MCF 10A (cell line): ENCODE measurements at regions not wholly inside any gene's neighbourhood (a gene's known extent, or its start where the extent isn't known, plus 50 kb on each side); places are given as distances from the start of the nearest gene placed in this dataset.

Experiments
- BruUV-seq: library from RNA; stranded (reverse); fragments of 400-500 nt; replicated peaks from 2 replicates; lab custom pipeline; 2021; lab: Mats Ljungman, UMichigan
- CTCF ChIA-PET: fragments of 300-600 bp; sonication (Branson Sonifier 250); formaldehyde crosslinking; extraction: SDS; loops from one replicate; lab custom pipeline; 2021; ENCODE audit warnings: antibody characterized with exemption, inconsistent platforms; lab: Yijun Ruan, JAX
- POLR2A ChIA-PET: fragments of 300-600, 350-650 bp; sonication (Branson Sonifier 250); formaldehyde crosslinking; extraction: SDS; loops from one replicate; lab custom pipeline; 2020; ENCODE audit warnings: antibody characterized with exemption, inconsistent platforms; lab: Yijun Ruan, JAX
- DNase-seq: peaks from one replicate; pipeline ENCODE4 v3.0.0-alpha.2; 2018; ENCODE audit not compliant: unreplicated experiment
- H3K27ac Mint-ChIP-seq: one replicate; pipeline ENCODE4 v1.8.0; 2022; ENCODE audit warnings: mild to moderate bottlenecking, low read depth, mixed read lengths; ENCODE audit not compliant: unreplicated experiment
- H3K27me3 Mint-ChIP-seq: one replicate; pipeline ENCODE4 v1.8.0; 2022; ENCODE audit warnings: mixed read lengths; ENCODE audit not compliant: insufficient read depth, unreplicated experiment
- H3K36me3 Mint-ChIP-seq: one replicate; pipeline ENCODE4 v1.8.0; 2022; ENCODE audit warnings: mild to moderate bottlenecking, moderate library complexity, mixed read lengths; ENCODE audit not compliant: insufficient read depth, unreplicated experiment
- H3K4me1 Mint-ChIP-seq: one replicate; pipeline ENCODE4 v1.8.0; 2022; ENCODE audit warnings: mixed read lengths; ENCODE audit not compliant: insufficient read depth, unreplicated experiment
- H3K4me3 Mint-ChIP-seq: one replicate; pipeline ENCODE4 v1.8.0; 2022; ENCODE audit warnings: mild to moderate bottlenecking, moderate library complexity, mixed read lengths; ENCODE audit not compliant: unreplicated experiment
- H3K9me3 Mint-ChIP-seq: one replicate; pipeline ENCODE4 v1.8.0; 2022; ENCODE audit warnings: mixed read lengths; ENCODE audit not compliant: unreplicated experiment
- intact Hi-C: fragments of 100-400 bp; cut with micrococcal nuclease; formaldehyde crosslinking; loops from 2 replicates; pipeline ENCODE4 v1.14.1; 2022
- TF ChIP-seq, protein P1 (sequence below): fragments of 200-600 bp; IDR thresholded peaks from one replicate; pipeline ENCODE4 v1.8.0; 2022; ENCODE audit warnings: antibody characterized with exemption, mild to moderate bottlenecking; ENCODE audit not compliant: unreplicated experiment

DNA sequence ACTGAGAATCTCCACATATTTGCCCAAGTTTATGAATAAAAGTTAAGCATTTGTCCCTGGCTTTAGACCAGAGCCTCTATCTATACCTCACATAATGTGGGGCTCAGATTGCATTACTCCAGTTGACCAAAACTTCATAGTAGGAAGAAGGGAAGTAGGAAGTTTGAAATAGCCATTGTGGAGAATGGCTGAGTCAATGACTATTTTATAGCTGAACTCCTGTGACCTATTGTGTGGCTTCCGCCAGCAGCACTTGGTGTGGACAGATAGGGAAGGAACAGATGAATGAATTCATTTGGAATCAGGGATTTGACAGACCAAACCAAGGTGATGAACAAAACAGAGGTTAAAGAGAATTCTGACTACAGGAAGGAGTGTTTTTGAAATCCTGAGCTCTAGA, 92.9 kb upstream of the LPAR1 start:
- H3K4me1 Mint-ChIP-seq: no peaks in the 10 kb centered on the region
- no TSS peak for BruUV-seq
- H3K4me3 Mint-ChIP-seq: no peak overlapping the region
- H3K27me3 Mint-ChIP-seq: no peaks in the 10 kb centered on the region
- H3K9me3 Mint-ChIP-seq: peaks cover 26% of the 10 kb centered on the region
- CTCF ChIA-PET: no interaction called here
- TF ChIP-seq, protein P1, sequence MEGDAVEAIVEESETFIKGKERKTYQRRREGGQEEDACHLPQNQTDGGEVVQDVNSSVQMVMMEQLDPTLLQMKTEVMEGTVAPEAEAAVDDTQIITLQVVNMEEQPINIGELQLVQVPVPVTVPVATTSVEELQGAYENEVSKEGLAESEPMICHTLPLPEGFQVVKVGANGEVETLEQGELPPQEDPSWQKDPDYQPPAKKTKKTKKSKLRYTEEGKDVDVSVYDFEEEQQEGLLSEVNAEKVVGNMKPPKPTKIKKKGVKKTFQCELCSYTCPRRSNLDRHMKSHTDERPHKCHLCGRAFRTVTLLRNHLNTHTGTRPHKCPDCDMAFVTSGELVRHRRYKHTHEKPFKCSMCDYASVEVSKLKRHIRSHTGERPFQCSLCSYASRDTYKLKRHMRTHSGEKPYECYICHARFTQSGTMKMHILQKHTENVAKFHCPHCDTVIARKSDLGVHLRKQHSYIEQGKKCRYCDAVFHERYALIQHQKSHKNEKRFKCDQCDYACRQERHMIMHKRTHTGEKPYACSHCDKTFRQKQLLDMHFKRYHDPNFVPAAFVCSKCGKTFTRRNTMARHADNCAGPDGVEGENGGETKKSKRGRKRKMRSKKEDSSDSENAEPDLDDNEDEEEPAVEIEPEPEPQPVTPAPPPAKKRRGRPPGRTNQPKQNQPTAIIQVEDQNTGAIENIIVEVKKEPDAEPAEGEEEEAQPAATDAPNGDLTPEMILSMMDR: no peak
- H3K36me3 Mint-ChIP-seq: no peaks in the 10 kb centered on the region
- no peak for DNase-seq
- POLR2A ChIA-PET: interaction anchor here (1.0 kb wide), 1 partner anchor 24 kb away, joined by 3 read pairs; no protein-coding TSS in a partner anchor
- intact Hi-C loops: no loop called here
- no peak overlapping the region for H3K27ac Mint-ChIP-seq

DNA sequence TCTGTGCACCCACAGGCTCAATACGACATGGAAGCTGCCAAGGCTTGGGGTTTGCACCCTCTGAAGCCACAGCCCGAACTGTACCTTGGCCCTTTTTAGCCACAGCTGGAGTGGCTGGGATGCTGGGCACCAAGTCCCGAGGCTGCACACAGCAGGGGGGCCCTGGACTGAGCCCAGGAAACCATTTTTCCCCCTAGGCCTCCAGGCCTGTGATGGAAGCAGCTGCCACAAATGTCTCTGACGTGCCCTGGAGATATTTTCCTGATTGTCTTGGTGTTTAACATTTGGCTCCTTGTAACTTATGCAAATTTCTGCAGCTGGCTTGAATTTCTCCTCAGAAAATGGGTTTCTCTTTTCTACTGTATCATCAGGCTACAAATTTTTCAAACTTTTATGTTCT, 82.3 kb upstream of the LPAR1 start:
- Mint-ChIP-seq H3K27me3 (no peaks in the 10 kb centered on the region), H3K4me1 (no peaks in the 10 kb centered on the region), H3K9me3 (peaks cover 6% of the 10 kb centered on the region), H3K4me3 (no peak overlapping the region), H3K36me3 (no peaks in the 10 kb centered on the region), H3K27ac (no peak overlapping the region)
- intact Hi-C loops: no loop called here
- ChIA-PET CTCF (no interaction called here), POLR2A (interaction anchor here (0.6 to 1.2 kb wide), 2 partner anchors 9 to 161 kb away, joined by 3 to 5 read pairs; no protein-coding TSS in a partner anchor)
- TF ChIP-seq, protein P1: no peak
- DNase-seq: no peak
- BruUV-seq: no TSS peak

DNA sequence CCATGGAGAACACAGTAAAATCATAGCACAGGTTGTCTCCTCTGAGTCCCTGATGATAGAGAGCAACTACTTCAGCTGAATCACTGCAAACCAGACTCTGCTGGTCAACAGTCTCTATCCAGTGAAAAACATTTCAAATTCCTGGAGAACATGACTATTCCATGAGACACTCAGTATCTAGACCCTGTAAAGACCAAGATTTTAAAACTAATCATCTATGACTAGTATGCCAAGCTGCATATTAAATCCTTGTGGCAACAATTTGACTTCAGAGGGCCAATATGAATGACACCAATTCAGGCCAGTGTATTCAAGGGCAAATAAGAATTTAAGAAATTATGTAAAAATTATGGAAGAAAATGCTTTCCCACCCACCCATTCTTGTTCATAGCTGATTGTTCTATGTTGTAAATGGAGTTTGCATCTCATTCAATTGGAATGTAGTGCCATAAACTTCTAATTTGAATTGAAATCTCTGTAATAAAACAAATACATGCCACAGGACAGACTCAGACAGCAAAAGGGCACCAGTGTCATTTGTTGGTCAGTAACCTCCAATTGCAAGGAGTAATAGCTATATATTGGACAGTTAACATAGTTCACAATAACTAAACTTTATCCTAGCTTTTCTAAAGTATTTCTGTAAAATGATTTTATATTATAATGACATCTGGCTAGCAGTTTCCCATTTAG, 80.1 kb upstream of the LPAR1 start:
- H3K27ac Mint-ChIP-seq: no peak overlapping the region
- H3K4me1 Mint-ChIP-seq: no peaks in the 10 kb centered on the region
- TF ChIP-seq, protein P1: no peak
- CTCF ChIA-PET: interaction anchor here (1.2 kb wide), 1 partner anchor 15 kb away, joined by 3 read pairs; no protein-coding TSS in a partner anchor
- no peak for DNase-seq
- BruUV-seq: no TSS peak
- POLR2A ChIA-PET: no interaction called here
- H3K27me3 Mint-ChIP-seq: no peaks in the 10 kb centered on the region
- intact Hi-C loops: no loop called here
- no peaks in the 10 kb centered on the region for H3K36me3 Mint-ChIP-seq
- H3K9me3 Mint-ChIP-seq: no peaks in the 10 kb centered on the region
- no peak overlapping the region for H3K4me3 Mint-ChIP-seq

DNA sequence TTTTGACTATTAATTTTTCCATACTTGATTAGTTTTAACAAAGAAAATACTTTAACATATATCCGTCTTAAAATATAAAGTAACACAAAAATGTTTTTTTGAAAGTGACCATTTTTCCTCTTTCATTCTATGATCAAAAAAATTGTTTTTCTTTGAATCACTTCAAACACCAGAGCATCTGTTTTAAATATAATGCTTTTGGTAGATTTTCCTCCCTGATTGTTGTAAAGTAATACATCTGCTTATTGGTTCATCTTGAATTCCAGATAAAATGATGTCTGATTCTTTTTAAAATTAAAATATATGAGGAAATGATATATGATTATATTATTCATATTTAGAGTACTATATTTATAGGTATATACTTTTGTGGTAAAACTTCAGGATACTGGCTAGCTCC, 76.2 kb upstream of the LPAR1 start:
- DNase-seq: no peak
- no peak overlapping the region for H3K4me3 Mint-ChIP-seq
- no peaks in the 10 kb centered on the region for H3K27me3 Mint-ChIP-seq
- BruUV-seq: no TSS peak
- H3K27ac Mint-ChIP-seq: no peak overlapping the region
- H3K36me3 Mint-ChIP-seq: no peaks in the 10 kb centered on the region
- POLR2A ChIA-PET: no interaction called here
- H3K4me1 Mint-ChIP-seq: no peaks in the 10 kb centered on the region
- CTCF ChIA-PET: interaction anchor here (0.9 kb wide), 1 partner anchor 15 kb away, joined by 4 read pairs; no protein-coding TSS in a partner anchor
- intact Hi-C loops: no loop called here
- no peaks in the 10 kb centered on the region for H3K9me3 Mint-ChIP-seq
- TF ChIP-seq, protein P1: no peak
